Activated CD8-positive, alpha-beta memory T cell treated with anti-CD3 and anti-CD28 coated beads for 36 hours (primary cell): ENCODE measurements at regions not wholly inside any gene's neighbourhood (a gene's known extent, or its start where the extent isn't known, plus 50 kb on each side); places are given as distances from the start of the nearest gene placed in this dataset.

Experiments used
- CTCF ChIA-PET: fragments of 350-600 bp; sonication (Branson Sonifier 250); formaldehyde crosslinking; loops from one replicate; lab custom pipeline; 2021; ENCODE audit warnings: antibody characterized with exemption; lab: Charles Lee
- POLR2A ChIA-PET: fragments of 350-600 bp; sonication (Branson Sonifier 250); formaldehyde crosslinking; loops from one replicate; lab custom pipeline; 2021; ENCODE audit warnings: antibody characterized with exemption; lab: Charles Lee

GRCh38 chr15:46151786-46152185 is 517.0 kb downstream of the SQOR start:
- CTCF ChIA-PET, result no interaction called here

GRCh38 chr15:46166750-46167149 is 531.9 kb downstream of the SQOR start:
- ChIA-PET CTCF (no interaction called here), POLR2A (no interaction called here)

More at GRCh38 chr15:46151786-46152185, 517.0 kb downstream of the SQOR start:
- POLR2A ChIA-PET, result no interaction called here

- ChIA-PET POLR2A (no interaction called here), CTCF (no interaction called here)
Measured at GRCh38 chr15:46170326-46170725, 535.5 kb downstream of the SQOR start.

GRCh38 chr15:46174122-46174521 is 539.3 kb downstream of the SQOR start:
- ChIA-PET CTCF (no interaction called here), POLR2A (no interaction called here)

- ChIA-PET POLR2A (no interaction called here), CTCF (no interaction called here)
Measured at GRCh38 chr15:46177219-46177618, 542.4 kb downstream of the SQOR start.

GRCh38 chr15:46178138-46178537 is 543.3 kb downstream of the SQOR start:
- ChIA-PET CTCF (no interaction called here), POLR2A (no interaction called here)

GRCh38 chr15:46207341-46207740 is 572.5 kb downstream of the SQOR start:
- ChIA-PET CTCF (no interaction called here), POLR2A (no interaction called here)

- POLR2A ChIA-PET, result no interaction called here
Measured at GRCh38 chr15:46213551-46213950, 578.7 kb downstream of the SQOR start.

GRCh38 chr15:46222826-46223225 is 588.0 kb downstream of the SQOR start:
- POLR2A ChIA-PET, result no interaction called here
- CTCF ChIA-PET, result no interaction called here

More at GRCh38 chr15:46213551-46213950, 578.7 kb downstream of the SQOR start:
- CTCF ChIA-PET, result no interaction called here

- CTCF ChIA-PET, result no interaction called here
Measured at GRCh38 chr15:46229263-46229662, 594.4 kb downstream of the SQOR start.

GRCh38 chr15:46231786-46232185 is 597.0 kb downstream of the SQOR start:
- CTCF ChIA-PET, result no interaction called here
- POLR2A ChIA-PET, result no interaction called here

More at GRCh38 chr15:46229263-46229662, 594.4 kb downstream of the SQOR start:
- POLR2A ChIA-PET, result no interaction called here

- CTCF ChIA-PET, result no interaction called here
- POLR2A ChIA-PET, result no interaction called here
Measured at GRCh38 chr15:46232471-46232870, 597.6 kb downstream of the SQOR start.

GRCh38 chr15:46242935-46243334 is 608.1 kb downstream of the SQOR start:
- ChIA-PET CTCF (no interaction called here), POLR2A (no interaction called here)

GRCh38 chr15:46251903-46252302 is 617.1 kb downstream of the SQOR start:
- ChIA-PET POLR2A (no interaction called here), CTCF (no interaction called here)

- ChIA-PET POLR2A (no interaction called here), CTCF (no interaction called here)
Measured at GRCh38 chr15:46258056-46258455, 623.2 kb downstream of the SQOR start.

GRCh38 chr15:46260937-46261336 is 626.1 kb downstream of the SQOR start:
- ChIA-PET CTCF (no interaction called here), POLR2A (no interaction called here)

GRCh38 chr15:46265664-46266347 is 631.0 kb downstream of the SQOR start:
- CTCF ChIA-PET, result no interaction called here

GRCh38 chr15:46266661-46267060 is 631.8 kb downstream of the SQOR start:
- CTCF ChIA-PET, result no interaction called here

More at GRCh38 chr15:46265664-46266347, 631.0 kb downstream of the SQOR start:
- POLR2A ChIA-PET, result no interaction called here

GRCh38 chr15:46270481-46271147 is 635.8 kb downstream of the SQOR start:
- ChIA-PET POLR2A (no interaction called here), CTCF (no interaction called here)

More at GRCh38 chr15:46266661-46267060, 631.8 kb downstream of the SQOR start:
- POLR2A ChIA-PET, result no interaction called here

GRCh38 chr15:46275701-46276100 is 640.9 kb downstream of the SQOR start:
- ChIA-PET CTCF (no interaction called here), POLR2A (no interaction called here)

- POLR2A ChIA-PET, result no interaction called here
- CTCF ChIA-PET, result no interaction called here
Measured at GRCh38 chr15:46277451-46277850, 642.6 kb downstream of the SQOR start.
